NCI-H2171 treated with DMSO at 0.1 percent for 48 hours (cell line): ENCODE measurements at regions not wholly inside any gene's neighbourhood (a gene's known extent, or its start where the extent isn't known, plus 50 kb on each side); places are given as distances from the start of the nearest gene placed in this dataset.
"Not testable (repeated sequence)": the region's sequence is repeated elsewhere in the genome, so short reads cannot be mapped to it uniquely, and the experiment has no call there.

ENCODE experiments used
- DNase-seq: peaks from one replicate; lab custom pipeline; 2025; lab: John Stamatoyannopoulos, UW

DNA sequence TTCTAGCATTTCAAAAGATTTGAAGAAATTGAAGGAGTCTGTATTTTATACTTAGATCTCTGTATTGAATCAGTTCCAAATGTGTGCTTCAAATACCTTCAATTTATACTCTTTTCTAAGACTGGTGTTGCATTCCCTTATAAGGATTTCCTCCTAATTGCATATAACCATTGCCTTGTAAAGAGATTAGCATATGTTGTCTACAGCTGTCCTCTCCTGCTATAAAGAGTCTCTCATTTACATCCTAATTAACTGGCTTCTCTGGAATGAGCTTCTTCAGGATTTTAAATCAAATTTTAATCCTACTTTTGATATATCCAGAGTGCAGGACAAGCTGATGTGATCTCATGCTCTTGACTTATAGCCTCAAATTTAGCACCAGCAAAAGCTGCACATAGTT lies 957.3 kb downstream of the XPNPEP1 start:
- no peak for DNase-seq

DNA sequence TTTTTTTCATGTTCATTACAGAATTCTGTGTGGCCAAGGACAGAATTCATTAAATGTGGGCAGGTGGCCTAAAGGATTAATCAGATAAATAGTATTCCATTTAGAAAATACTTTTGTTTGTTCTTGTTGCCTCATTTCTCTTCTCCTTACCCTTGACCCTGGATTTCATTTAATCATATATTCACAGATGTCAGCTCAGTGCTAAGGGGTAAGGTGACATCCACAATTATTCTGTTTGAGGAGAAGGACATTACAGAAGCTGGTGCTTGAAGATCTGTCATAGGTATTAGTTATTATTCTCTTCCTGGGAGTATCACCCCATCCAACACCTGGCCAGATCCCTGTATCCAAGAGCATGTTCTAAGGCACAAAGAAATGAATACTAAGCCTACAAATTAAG lies 961.1 kb downstream of the XPNPEP1 start:
- no peak for DNase-seq

DNA sequence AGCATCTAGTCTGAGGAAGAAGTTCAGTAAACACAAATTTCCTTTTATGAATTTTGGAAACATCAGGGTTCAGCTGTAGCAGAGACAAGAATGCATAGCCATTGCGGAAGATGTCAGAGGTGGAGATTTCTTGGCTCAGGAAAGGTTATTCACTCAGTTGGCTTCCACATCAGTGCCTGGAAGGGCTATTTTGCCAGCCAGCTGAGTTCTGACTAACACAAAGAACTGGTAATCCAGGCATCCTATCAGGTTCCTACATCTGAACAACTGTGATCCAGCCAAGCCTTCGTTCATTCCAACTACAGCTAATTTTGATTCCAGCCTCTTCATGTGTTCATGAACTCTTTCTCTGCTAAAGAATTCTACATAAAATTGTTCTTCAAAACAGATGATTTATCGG lies 965.6 kb downstream of the XPNPEP1 start:
- DNase-seq, result no peak

DNA sequence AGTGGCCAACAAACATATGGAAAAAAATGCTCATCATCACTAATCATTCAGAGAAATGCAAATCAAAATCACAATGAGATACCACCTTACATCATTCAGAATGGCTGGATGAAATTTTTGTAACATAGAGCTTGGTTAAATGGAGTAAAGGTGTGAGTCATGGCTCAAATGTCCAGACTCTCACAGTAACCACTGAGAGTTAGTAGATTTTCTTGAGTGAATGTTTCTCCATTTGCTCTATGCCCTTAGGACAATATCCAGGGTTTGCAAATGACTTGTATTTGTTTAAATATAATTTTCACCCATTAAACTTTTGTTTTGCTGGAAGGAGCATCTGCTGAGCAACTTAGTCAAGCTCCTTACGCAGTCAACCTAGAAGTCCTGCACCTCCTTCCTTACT lies 967.2 kb downstream of the XPNPEP1 start:
- DNase-seq, result no peak

DNA sequence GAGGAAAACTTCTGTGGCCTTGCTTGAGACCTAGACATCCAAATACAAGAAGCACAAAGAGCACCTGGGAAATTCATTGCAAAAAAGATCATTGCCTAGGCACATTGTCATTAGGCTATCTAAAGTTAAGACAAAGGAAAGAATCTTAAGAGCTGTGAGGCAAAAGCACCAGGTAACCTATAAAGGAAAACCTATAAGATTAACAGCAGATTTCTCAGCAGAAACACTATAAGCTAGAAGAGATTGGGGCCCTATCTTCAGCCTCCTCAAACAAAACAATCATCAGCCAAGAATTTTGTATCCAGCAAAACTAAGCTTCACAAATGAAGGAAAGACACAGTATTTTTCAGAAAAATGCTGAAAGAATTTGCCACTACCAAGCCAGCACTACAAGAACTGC lies 1003.3 kb downstream of the XPNPEP1 start:
- DNase-seq, result not testable (repeated sequence)

DNA sequence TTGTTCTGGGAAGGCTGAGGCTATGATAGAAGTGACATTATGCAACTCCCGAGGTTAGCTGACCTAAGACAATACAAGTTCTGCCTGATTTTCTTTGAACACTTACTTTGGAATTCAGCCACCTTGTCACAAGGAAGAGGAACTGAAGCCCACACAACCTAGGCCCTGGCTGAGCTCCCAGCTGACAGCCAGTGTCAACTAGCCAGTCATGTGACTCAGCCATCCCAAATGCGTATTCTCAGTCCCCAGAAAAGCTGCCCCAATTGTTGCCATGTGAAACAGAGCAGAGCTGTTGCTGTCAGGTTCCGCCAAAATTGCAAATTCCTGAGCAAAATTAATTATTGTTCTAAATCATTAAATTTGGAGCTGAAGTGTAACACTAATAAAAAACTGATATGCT lies 1010.0 kb downstream of the XPNPEP1 start:
- DNase-seq, result no peak

DNA sequence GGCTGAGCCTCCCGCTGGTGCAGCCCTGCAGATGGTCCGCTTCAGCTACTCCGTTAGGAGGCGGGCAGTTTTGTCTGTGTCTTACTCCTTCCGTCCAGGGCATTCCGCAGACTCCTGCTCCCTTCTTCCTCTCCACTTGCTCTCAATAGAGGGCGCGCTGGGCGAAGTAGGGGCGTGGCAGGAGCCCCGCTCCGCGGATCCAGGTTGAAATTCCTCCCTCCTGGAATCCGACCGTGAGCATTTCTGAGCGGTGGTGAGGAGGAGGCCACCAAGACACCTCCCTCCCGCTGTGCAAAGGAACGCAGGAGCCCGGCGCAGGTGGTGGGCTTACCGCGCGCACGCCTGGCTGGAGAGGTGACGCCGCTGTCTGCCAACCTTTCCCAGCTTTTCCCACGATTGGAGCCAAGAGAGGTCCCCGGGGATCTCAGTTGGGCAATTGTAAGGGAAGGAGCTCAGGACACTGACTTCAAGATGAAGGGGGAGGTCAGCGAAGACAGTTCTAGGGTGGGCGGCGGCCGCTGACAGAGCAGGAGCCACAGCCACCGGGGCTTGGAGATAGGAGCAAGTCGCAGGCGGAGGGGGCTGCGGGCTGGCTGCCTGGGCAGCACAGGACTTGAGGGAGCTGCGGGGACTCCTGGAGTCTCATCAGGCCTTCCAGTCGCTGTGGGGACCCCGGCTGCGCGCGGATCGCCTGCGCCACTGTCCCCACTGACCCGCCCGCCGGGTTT lies 1011.3 kb downstream of the XPNPEP1 start:
- DNase-seq, result peak; percentile 10

DNA sequence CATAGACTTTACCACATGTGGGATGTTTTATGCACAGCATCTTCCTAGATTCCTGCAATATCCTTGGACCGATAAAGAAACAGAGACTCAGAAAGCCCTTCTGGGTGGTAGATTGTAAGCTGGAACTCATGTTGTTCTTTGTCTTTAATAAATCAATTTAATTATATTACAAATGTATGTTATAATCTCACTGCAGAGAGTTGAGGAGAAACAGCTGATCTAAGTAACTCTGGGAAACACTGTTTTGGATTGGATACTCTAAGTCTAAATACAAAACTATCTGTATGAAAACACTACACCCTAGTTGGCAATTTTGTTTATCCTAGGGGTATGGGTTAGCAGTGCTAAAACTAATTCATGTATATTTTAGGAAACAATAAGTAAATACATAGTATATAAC lies 1015.2 kb downstream of the XPNPEP1 start:
- no peak for DNase-seq

DNA sequence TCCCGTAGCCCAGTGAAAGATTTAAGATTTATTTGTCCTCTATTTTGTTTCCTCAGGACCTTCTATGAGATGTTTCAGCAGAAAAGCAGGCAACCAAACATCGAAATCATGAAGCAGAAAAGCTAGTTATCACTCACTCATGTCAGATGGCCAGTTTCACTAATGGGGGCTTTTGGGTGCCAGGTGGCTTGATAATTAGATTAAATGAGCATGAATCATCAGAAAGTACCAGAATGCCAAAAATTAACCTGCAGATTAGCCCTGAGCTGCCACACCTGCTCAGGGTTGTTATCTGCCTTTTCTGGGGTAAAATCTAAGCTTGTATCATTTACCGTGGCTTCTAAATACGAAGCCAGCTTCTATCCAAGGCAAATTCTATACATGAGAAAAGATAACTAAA lies 1017.5 kb downstream of the XPNPEP1 start:
- no peak for DNase-seq

DNA sequence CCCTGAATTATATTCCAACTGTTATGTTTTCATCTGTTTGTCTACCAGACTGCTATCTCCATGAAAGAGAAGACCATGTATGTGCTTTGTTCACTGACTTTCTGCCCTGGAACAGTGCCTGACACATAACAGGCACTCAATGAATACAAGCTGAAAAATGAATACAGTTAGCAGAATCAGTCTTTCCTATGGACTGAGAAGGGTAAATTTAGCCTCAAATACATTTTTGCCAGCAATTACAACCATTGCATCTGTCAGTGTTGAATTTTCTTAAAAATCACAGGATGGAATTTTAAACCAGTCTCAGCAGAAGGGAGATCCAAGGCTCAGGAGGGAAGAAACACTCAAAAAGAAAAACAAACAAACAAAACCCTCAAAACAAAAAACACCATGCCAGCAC lies 1018.1 kb downstream of the XPNPEP1 start:
- DNase-seq, result no peak

DNA sequence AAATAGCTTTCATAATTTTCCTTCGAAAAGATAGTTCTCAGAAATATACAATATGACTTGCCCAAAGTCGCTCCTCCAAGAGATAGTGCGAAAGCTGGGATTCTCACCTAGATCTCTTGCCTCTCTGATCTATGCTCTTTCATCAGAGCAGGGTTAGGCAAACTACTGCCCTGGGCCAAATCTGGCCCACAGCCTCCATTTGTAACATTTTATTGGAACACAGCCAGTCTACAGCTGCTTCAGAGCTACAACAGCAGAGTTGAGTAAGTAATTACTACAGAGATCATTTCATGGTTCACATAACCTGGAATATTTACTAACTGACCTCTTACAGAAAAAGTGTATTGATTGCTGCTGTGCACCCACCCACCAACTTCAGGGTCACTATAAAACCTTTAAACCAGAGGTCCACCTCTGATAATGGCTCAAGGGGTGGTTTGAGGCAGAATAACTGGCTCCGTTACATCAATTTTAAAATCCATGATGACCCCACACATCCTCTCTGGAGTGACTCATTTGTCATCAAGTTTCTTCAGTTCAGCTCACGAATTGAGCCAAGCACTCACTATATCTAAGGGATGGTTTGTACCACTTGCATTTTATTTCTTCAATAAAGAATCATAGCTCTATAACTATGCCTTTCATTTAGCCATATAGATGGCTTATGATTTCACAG lies 1019.0 kb downstream of the XPNPEP1 start:
- DNase-seq, result no peak

DNA sequence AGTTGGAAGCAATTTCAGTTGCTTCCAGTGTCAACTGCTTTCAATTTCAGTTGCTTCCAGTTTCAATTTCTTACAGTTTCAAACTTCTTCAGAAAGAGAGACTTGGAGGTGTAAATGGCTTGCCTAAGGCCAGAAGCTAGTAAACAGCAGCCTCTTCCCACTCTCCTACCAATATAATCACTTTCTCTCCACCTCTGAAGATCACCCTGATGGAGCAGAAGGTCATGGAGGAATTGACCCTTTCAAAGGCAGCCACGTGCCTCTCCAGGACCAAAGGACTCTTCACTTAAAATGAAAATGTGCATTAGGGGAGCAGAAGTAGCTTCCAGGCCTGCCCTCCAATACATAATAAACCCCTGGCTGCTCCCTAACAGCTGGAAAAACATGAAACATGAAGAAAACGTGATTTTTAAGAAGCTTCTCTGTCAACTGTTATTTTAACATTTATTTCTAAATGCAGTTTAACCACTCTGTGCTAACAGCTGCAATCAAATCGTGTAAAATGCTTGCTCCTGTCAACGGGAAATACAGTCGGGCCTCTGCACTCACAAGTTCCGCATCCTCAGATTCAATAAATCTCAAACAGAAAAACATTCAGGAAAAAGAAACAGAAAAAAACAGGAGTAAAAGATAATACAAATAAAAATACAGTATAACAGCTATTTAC lies 1020.6 kb downstream of the XPNPEP1 start:
- no peak for DNase-seq

DNA sequence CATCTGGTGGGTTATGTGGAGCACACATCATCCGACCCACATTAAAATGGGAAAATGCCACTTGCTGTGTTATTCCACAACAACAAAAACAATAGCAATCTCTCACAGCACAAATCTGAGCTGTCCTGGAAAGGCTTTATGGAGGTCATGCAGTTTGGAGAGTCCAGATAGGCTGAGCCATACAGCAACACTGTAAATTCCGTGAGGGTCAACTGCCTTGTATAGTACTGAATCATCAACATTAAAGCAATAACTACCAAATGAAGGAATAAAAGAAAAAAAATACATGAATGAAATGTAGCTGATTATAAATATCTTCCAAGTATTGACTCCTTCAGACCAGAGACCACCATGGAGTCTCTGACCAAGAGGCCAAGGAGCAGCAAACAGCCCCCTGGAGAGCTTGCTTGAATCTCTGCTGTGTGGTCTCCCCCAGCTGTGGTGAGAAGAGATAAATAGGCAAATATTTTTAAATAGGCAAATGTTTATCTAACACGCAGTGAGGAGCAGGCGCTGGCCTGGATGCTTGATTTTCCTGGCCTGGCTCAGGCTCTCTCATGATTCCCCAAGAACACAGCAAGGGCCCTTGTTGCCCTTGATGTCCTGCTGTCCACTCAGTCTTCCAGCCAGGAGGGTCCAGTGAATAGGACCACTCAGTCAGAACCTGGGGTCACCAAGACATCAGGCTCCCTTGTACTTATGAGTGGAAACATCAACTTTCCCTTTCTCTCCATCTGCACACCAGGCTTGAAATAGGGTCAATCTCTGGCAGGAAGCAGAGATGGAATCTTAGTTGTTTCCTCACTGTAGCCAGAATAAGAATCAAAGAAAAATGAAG lies 1021.3 kb downstream of the XPNPEP1 start:
- no peak for DNase-seq

DNA sequence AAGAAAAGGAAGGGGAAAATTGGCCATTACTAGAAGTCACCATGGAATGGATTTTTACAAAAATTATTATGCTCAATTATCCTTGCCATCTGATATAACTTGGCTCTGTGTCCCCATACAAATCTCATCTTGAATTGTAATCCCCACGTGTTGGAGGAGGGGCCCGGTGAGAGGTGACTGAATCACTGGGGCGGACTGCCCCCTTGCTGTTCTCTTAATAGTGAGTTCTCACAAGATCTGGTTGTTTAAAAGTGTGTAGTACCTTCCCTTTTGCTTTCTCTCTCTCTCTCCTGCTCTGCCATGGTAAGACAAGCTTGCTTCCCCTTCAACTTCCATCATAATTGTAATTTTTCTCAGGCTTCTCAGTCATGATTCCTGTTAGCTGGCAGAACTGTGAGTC lies 1023.6 kb downstream of the XPNPEP1 start:
- no peak for DNase-seq

DNA sequence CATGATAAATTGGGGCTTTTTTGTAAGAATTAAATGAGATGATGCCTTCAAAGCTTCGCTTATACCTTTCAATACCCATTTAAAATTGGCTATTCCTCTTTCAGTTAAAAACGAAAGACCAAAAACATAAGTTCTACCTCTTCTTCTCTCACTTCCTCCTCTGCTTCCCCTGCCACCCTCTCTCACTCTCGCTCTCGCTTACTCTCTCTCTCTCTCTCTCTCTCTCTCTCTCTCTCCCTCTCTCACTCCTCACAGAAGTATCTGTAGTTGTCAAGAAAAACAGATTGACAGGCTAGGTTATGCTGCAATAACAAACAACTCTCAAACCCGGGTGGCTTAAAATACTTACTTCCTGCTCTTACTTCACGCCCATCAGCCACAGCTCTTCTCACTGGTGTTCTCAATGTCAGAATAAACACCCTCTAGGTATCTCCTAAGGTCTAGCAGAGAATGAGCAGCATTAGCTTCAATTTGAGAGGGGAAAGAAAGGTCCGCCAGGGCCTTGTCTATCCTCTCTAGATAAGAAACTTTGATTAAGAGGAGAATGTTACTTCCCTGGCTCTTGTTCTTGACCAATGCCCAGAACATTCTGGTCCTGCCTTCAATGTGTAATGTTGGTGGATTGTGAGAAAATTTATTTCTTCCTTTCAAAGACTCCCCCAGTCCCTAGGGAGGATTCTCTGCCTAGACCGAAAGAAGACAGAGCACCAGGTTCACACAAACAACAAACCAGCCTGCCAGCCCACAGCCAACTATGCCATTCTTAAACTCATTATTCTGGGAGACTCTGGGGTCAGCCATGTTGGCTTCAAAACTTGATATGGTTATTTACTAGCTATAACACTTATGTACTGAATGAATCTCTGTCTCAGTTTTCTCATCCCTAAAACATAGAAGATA lies 1028.7 kb downstream of the XPNPEP1 start:
- no peak for DNase-seq

DNA sequence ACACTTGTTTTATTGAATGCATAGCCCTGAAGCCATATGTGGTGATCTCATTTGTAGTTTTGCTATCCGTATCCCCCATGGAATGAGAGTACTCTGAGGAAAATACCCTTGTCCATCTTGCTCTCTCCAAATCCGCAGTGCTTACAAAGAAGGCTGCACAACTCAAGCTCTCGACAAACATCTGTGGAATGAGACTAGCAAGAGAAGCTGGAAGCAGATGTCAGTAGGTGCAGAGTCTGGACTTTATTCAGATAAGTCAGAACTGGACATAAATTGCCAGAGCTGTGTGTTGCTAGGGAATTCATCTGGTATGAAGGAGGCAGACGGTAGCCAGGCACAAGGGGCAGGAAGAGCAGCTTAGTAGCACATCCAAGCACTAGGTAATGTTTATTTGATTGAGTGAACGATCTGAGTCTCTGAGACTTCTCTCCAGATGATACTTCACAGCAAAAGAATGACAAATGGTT lies 1046.2 kb downstream of the XPNPEP1 start:
- DNase-seq, result no peak

DNA sequence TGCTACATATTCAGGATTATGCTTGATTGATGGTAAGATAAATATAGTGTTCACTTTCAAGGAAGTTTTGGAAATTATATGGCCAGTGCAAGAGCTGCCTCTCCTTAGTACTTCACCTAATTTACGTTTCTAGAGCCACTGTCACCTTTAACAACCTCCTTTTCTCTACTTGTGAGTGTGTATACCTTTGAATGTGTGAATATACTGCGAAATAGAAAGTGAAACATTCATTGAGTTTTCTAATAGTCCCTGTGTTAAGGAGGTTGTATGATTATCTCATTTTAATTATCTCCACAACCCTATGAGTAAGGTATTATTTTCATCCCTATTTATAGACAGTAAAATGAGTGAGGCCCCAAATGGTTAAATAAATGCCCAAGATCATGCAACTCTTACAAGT lies 1050.5 kb downstream of the XPNPEP1 start:
- no peak for DNase-seq

DNA sequence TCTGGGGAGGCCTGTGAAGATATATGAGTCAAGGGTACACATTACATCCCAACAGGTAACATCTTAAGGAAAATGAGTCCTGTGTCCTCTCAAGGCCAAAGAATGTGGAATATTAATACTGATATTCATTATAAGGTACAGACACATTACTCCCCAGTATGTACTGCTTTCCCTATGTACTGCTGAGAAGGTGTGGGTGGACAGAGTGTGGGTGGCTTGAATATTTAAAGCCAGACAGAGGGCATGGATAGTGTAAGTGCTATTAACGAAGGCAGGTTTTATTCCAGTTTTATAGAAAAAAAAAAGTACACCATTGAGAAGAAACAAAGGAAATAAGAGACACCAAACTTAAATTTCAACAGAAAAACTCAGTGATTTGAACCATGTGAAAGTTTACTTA lies 1054.4 kb downstream of the XPNPEP1 start:
- DNase-seq, result no peak

DNA sequence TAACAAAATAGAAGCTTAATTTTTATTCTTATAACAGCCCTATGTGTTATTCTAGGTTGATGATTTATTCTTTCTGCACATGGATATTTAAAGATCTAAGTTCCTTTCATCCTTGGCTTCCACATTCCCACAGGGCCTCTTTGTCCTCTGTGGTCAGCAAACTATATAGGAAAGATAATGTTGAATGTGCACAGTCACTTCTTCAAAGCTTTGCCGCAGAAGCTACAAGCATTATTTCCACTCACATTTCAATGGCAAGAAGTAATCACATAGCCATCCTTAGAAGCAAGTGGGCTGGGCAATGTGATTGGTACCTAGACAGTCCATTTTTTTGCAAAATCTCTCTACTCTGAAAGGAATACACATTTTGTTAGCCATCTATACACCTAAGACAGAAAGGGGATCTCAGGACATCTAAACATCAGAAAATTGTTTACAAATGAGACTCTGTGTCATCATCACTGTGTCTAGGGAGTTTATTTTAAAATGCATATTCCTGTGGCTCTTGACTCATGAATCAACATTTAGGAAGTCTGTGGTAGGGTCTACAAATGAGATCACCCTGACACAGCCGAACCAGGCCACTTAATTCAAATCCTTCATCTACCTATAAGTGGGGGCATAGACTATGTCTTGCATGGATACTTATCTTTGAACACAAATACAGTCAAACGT lies 1060.5 kb downstream of the XPNPEP1 start:
- DNase-seq, result no peak

DNA sequence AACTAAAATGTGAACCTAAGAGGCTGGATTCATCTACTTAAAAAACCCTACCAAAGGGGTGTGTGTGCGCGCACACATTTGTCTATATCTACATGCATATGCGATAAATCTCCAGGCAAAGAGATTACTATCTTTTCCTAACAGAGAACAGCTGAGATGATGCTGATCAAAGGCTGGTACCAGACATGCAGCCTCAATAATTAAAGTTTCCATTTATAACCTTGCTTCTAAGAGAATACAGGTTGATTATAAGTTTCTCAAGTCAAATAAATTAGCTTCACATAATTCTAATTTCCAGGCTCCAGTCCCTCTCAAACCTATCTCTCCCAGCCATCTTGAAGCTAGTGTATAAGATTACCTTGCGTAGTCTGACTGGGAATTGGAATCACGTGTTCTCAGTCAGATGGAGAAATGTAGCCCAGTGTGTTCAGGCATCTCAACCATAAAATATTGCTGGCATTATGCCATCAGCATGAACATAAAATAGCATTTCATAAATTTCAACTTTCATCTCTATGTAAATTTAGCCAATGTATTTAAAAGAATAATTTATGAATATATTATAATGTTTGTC lies 1062.0 kb downstream of the XPNPEP1 start:
- no peak for DNase-seq
